Body of pancreas (tissue), 4 donors: ENCODE measurements at regions not wholly inside any gene's neighbourhood (a gene's known extent, or its start where the extent isn't known, plus 50 kb on each side); places are given as distances from the start of the nearest gene placed in this dataset.
A peak's percentile ranks its signal among the peaks of the same experiment; 100 is the strongest.

Source experiments
- ATAC-seq: fragments of 150-250 bp; one replicate; pipeline ENCODE4 v1.9.1; 2016
- DNase-seq, 4 donors: peaks; one replicate each; pipeline ENCODE4 v3.0.0-alpha.2; 2019
- H3K27ac ChIP-seq, 4 donors: fragments of 200-600 bp; sonication (generic); 1 replicate in 3 of 4; 2 replicates in 1 of 4; pipeline versions ENCODE4 v1.5.1 to v1.6.1; 2016 to 2019; ENCODE audit warnings: mild to moderate bottlenecking in 1 of 4, mixed read lengths in 1 of 4, moderate library complexity in 1 of 4
- H3K27me3 ChIP-seq, 2 donors: fragments of 200-600 bp; sonication (generic); one replicate each; pipeline ENCODE4 v1.6.0; 2016; ENCODE audit warnings: mild to moderate bottlenecking in 1 of 2
- H3K36me3 ChIP-seq, 2 donors: fragments of 200-600 bp; sonication (generic); replicated peaks in 1 of 2; 2 replicates each; pipeline ENCODE4 v1.5.1; 2016; ENCODE audit warnings: low read depth in 2 of 2; ENCODE audit not compliant: insufficient read depth in 1 of 2
- H3K4me1 ChIP-seq: fragments of 200-600 bp; sonication (generic); one replicate; pipeline ENCODE4 v1.6.0; 2016
- H3K4me3 ChIP-seq, 2 donors: fragments of 200-600 bp; sonication (generic); 1 replicate in 1 of 2; 2 replicates in 1 of 2; pipeline ENCODE4 v1.5.1; 2016 to 2019
- H3K9me3 ChIP-seq, 3 donors: fragments of 200-600 bp; sonication (generic); 1 replicate in 2 of 3; 2 replicates in 1 of 3; pipeline ENCODE4 v1.5.1; 2016
- POLR2A ChIP-seq, 3 donors: fragments of 450-650 bp; IDR thresholded peaks; one replicate each; pipeline ENCODE4 v1.6.1; 2016; ENCODE audit warnings: antibody characterized with exemption in 3 of 3, mild to moderate bottlenecking in 2 of 3
- WGBS, 2 donors: methylation state at CpG; one replicate each; pipeline ENCODE4 v1.1.5; 2017; 5-methylcytosine and 5-hydroxymethylcytosine counted together
- intact Hi-C: fragments of 100-400 bp; cut with DNase I; formaldehyde crosslinking; loops from one replicate; pipeline ENCODE4 v1.15.1; 2023
- TF ChIP-seq, protein P1 (sequence below), 7 experiments: fragments of 450-650 bp in 4 of 7; fragments of 200-600 bp in 3 of 7; sonication (generic) in 3 of 7; IDR thresholded peaks; one replicate each; pipeline ENCODE4 v1.5.1; 2016 to 2019; ENCODE audit warnings: antibody characterized with exemption in 7 of 7

DNA sequence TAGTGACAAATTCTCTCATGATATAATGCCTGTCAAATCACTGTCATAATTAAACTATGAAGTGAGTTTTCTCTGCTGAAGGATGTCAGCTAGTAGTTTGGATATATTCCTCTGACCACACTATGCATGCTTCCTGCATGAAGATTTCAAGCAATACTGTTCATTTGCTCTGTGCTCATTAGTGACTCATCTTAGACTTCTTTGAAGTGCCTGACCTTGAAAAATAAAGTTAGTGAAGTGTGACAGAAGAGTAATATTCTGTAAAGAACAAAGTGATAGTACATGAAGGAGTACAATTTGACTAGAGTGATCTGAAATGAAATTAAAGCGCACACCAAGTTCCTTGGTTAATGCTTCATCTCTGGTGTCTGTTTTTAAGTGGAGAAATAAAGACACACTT is 629.5 kb upstream of the ANO3 start:
- H3K27me3 ChIP-seq = no peaks in the 10 kb centered on the region
- H3K27ac ChIP-seq = no peak overlapping the region
- ATAC-seq (no peak), DNase-seq (no peak)
- H3K4me1 ChIP-seq = no peaks in the 10 kb centered on the region
- TF ChIP-seq POLR2A (IDR thresholded peaks at IDR 0.05) = no peak
- TF ChIP-seq, protein P1, sequence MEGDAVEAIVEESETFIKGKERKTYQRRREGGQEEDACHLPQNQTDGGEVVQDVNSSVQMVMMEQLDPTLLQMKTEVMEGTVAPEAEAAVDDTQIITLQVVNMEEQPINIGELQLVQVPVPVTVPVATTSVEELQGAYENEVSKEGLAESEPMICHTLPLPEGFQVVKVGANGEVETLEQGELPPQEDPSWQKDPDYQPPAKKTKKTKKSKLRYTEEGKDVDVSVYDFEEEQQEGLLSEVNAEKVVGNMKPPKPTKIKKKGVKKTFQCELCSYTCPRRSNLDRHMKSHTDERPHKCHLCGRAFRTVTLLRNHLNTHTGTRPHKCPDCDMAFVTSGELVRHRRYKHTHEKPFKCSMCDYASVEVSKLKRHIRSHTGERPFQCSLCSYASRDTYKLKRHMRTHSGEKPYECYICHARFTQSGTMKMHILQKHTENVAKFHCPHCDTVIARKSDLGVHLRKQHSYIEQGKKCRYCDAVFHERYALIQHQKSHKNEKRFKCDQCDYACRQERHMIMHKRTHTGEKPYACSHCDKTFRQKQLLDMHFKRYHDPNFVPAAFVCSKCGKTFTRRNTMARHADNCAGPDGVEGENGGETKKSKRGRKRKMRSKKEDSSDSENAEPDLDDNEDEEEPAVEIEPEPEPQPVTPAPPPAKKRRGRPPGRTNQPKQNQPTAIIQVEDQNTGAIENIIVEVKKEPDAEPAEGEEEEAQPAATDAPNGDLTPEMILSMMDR (IDR thresholded peaks at IDR 0.05) = no peak
- no peaks in the 10 kb centered on the region for H3K9me3 ChIP-seq
- H3K4me3 ChIP-seq = no peak overlapping the region
- intact Hi-C loops = no loop called here
- no peaks in the 10 kb centered on the region for H3K36me3 ChIP-seq
- 81 to 100% methylated on average over 1 of the region's 1 CpG for WGBS, 2 donors

DNA sequence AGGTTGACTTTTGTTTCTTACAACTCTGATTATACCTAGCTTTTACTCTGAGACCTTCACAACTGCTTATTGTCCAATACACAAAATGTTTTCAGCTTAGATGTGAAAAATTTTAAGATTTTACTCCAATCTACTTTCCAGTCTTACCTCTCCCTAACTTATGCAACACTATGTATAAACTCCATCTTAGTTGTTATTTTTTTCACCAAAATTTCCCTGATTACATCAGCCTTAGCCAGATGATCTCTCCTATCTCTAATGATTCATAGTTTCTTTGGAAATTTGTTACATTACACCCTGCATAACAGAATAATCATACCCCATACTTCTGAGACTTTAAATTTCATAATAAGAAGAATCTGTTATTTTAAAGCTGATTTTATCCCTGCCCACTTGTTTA is 621.0 kb upstream of the ANO3 start:
- intact Hi-C loops = no loop called here
- H3K27ac ChIP-seq = no peak overlapping the region
- no peaks in the 10 kb centered on the region for H3K36me3 ChIP-seq
- no peaks in the 10 kb centered on the region for H3K9me3 ChIP-seq
- H3K4me3 ChIP-seq = no peak overlapping the region
- no peaks in the 10 kb centered on the region for H3K4me1 ChIP-seq
- ATAC-seq (no peak), DNase-seq (no peak)
- H3K27me3 ChIP-seq = no peaks in the 10 kb centered on the region
- TF ChIP-seq, protein P1 (IDR thresholded peaks at IDR 0.05) = no peak
- no peak for TF ChIP-seq POLR2A (IDR thresholded peaks at IDR 0.05)

DNA sequence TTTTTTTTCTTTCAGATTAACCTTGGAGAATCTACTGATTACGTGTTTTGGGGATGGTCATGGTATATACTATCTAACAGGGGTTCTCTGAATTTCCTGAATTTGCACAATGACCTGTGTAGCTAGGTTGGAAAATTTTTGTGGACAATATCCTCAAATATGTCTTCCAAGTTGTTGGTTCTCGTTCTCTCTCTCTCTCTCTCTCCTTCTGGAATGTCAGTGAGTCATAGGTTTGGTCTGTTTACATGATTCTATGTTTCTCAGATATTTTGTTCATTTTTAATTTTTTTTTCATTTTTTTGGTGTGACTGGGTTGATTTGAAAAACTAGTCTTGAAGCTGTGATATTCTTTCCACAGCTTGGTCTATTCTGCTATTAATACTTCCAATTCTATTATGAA is 604.0 kb upstream of the ANO3 start:
- no peak overlapping the region for H3K27ac ChIP-seq
- no peaks in the 10 kb centered on the region for H3K36me3 ChIP-seq
- TF ChIP-seq POLR2A (IDR thresholded peaks at IDR 0.05) = no peak
- TF ChIP-seq, protein P1 (IDR thresholded peaks at IDR 0.05) = no peak
- no peaks in the 10 kb centered on the region for H3K27me3 ChIP-seq
- WGBS, 2 donors = 48 to 56% methylated on average over 2 of the region's 2 CpGs
- intact Hi-C loops = no loop called here
- H3K4me1 ChIP-seq = no peaks in the 10 kb centered on the region
- ATAC-seq (no peak), DNase-seq (no peak)
- no peak overlapping the region for H3K4me3 ChIP-seq
- peaks cover 0 to 2% (median 0%) of the 10 kb centered on the region in 3 donors for H3K9me3 ChIP-seq

DNA sequence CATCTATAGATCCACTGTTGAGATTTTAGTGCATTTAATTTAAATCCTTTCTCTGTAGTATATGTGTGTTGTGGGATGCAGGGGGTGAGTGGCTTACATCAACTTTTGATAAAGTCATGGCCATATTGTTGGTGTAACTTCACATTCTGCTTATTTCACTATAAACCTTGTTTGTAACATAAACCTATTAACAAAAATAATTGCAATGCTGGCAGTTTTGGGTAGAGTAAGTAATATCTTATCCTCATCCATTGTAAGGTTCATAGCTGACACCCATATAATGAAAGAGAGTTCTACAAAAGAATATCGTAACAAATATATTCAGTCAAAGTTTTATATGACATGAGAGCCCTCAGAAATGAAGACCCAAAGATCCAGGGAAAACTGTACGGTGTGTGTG is 601.7 kb upstream of the ANO3 start:
- DNase-seq (no peak), ATAC-seq (no peak)
- Histone ChIP-seq H3K27ac (no peak overlapping the region), H3K4me1 (no peaks in the 10 kb centered on the region), H3K27me3 (no peaks in the 10 kb centered on the region), H3K9me3 (peaks cover 0 to 2% (median 0%) of the 10 kb centered on the region in 3 donors), H3K4me3 (no peak overlapping the region), H3K36me3 (no peaks in the 10 kb centered on the region)
- intact Hi-C loops = no loop called here
- WGBS, 2 donors = 68 to 81% methylated on average over 2 of the region's 2 CpGs
- TF ChIP-seq, protein P1 (IDR thresholded peaks at IDR 0.05) = no peak
- TF ChIP-seq POLR2A (IDR thresholded peaks at IDR 0.05) = no peak

DNA sequence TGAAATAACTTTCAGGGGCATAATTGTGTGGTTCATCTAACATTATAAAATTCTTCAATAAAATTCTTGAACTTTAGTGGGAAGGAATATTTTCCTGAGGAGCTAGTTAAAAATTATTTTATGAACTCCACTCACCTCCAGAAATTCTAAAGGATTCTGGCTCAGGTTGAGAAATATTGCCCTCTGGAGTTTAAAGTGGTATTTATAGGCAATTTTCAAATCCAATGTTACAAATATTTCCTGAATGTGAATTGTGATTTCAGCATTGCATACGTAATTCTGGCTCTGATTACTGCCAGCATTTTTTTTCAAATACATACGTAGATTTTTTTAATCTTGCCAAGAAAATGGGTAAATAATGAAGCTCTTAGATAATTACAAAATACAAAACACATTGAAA is 598.2 kb upstream of the ANO3 start:
- H3K4me3 ChIP-seq = no peak overlapping the region
- ATAC-seq (no peak), DNase-seq (no peak)
- H3K27me3 ChIP-seq = no peaks in the 10 kb centered on the region
- TF ChIP-seq, protein P1 (IDR thresholded peaks at IDR 0.05) = peak in 1 of 7 experiments; percentile 22
- TF ChIP-seq POLR2A (IDR thresholded peaks at IDR 0.05) = no peak
- no peak overlapping the region for H3K27ac ChIP-seq
- intact Hi-C loops = no loop called here
- H3K4me1 ChIP-seq = no peaks in the 10 kb centered on the region
- no peaks in the 10 kb centered on the region for H3K36me3 ChIP-seq
- no peaks in the 10 kb centered on the region for H3K9me3 ChIP-seq
- WGBS, 2 donors = 2 to 8% methylated on average over 2 of the region's 2 CpGs
